Progenitor cell of endocrine pancreas (in vitro differentiated cells): ENCODE measurements at regions not wholly inside any gene's neighbourhood (a gene's known extent, or its start where the extent isn't known, plus 50 kb on each side); places are given as distances from the start of the nearest gene placed in this dataset.

Experiments used
- DNase-seq: peaks from one replicate; pipeline ENCODE4 v3.0.0; 2021; ENCODE audit warnings: low spot score; ENCODE audit not compliant: unreplicated experiment
- H3K27ac Mint-ChIP-seq: 2 replicates; pipeline ENCODE4 v1.8.0; 2021; ENCODE audit warnings: mild to moderate bottlenecking, moderate library complexity, mixed read lengths
- H3K27me3 Mint-ChIP-seq: 2 replicates; pipeline ENCODE4 v1.8.0; 2021; ENCODE audit warnings: mixed read lengths
- H3K36me3 Mint-ChIP-seq: 2 replicates; pipeline ENCODE4 v1.8.0; 2022; ENCODE audit warnings: mixed read lengths; ENCODE audit not compliant: insufficient read depth
- H3K4me1 Mint-ChIP-seq: 2 replicates; pipeline ENCODE4 v1.8.0; 2021; ENCODE audit warnings: low read depth, mixed read lengths
- H3K4me3 Mint-ChIP-seq: 2 replicates; pipeline ENCODE4 v1.8.0; 2021; ENCODE audit warnings: low read depth, mild to moderate bottlenecking, moderate library complexity, mixed read lengths
- H3K9me3 Mint-ChIP-seq: 2 replicates; pipeline ENCODE4 v1.8.0; 2021; ENCODE audit warnings: low read depth, mixed read lengths
- TF ChIP-seq, protein P1 (sequence below): fragments of 200-600 bp; sonication (generic); IDR thresholded peaks from one replicate; pipeline ENCODE4 v1.5.0; 2021; ENCODE audit warnings: antibody characterized with exemption, mild to moderate bottlenecking; ENCODE audit not compliant: unreplicated experiment

DNA sequence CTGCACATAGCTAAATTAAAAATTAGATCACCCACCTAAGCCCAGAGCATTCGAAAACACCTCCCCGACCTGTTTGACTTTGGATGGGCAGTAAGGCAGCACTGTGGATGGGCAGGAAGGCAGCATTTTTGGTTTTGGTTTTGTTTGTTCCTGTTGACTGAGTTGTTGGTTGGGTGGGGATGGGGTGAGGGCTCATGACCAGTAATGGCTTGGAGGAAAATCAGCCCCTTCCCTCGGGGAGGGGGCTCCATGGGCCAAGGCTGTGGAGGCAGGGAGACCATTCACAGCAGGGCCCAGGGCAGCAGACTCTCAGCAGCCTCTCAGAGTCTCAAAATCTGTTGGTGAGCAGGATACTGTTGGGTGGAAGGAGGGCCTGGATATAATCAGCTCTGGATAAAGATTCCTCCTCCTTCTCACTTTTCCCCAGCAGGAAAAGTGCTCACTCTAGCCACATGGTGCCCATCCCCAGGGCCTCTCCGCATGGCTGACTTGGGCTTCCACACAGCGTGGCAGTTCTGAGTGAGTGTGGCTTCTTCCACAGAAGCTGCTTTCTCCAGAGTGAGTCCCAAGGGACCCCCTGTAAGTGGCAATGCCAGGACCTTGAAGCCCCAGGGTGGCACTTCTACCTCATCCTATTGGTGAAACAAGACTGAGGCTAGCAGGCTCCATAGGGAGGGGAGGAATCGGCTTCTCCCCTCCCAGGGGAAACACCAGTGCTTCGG lies 1491.2 kb downstream of the BRD1 start:
- no peaks in the 10 kb centered on the region for H3K36me3 Mint-ChIP-seq
- no peaks in the 10 kb centered on the region for H3K4me1 Mint-ChIP-seq
- no peak overlapping the region for H3K4me3 Mint-ChIP-seq
- H3K9me3 Mint-ChIP-seq = no peaks in the 10 kb centered on the region
- H3K27ac Mint-ChIP-seq = no peak overlapping the region
- DNase-seq = no peak
- TF ChIP-seq, protein P1, sequence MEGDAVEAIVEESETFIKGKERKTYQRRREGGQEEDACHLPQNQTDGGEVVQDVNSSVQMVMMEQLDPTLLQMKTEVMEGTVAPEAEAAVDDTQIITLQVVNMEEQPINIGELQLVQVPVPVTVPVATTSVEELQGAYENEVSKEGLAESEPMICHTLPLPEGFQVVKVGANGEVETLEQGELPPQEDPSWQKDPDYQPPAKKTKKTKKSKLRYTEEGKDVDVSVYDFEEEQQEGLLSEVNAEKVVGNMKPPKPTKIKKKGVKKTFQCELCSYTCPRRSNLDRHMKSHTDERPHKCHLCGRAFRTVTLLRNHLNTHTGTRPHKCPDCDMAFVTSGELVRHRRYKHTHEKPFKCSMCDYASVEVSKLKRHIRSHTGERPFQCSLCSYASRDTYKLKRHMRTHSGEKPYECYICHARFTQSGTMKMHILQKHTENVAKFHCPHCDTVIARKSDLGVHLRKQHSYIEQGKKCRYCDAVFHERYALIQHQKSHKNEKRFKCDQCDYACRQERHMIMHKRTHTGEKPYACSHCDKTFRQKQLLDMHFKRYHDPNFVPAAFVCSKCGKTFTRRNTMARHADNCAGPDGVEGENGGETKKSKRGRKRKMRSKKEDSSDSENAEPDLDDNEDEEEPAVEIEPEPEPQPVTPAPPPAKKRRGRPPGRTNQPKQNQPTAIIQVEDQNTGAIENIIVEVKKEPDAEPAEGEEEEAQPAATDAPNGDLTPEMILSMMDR = no peak
- H3K27me3 Mint-ChIP-seq = peaks cover 74% of the 10 kb centered on the region

DNA sequence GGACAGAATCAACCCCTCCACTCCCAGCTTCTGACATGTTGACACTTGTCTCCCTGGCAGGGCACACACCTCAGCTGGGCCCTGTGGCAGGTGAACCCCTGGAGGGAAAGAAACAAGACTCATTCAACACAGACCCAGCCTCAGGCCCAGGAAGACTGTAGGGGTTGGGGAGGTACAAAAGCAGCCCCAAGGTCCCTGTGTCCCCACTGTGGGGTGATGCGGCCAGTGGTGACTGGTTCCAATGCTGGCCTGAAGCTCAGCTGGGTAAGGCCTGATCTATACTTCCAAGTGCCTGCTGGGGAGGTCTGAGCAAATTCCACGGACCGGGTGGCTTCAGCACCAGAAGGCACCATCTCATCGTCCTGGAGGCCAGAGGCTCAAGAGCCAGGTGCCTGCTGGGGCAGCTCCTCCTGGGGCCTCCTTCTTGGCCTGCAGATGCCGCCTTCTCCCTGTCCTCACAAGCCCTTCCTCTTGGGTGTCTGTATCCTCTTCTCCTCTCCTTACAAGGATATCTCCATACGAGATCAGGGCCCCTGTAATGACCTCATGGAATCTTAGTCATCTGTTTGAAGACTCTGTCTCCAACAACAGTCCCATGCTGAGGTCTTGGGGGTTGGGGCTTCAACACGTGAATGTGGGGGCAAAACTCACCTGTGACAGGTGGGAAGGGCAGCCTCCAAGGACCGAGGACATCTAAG lies 1492.1 kb downstream of the BRD1 start:
- H3K4me3 Mint-ChIP-seq = no peak overlapping the region
- H3K27me3 Mint-ChIP-seq = peaks cover 73% of the 10 kb centered on the region
- H3K36me3 Mint-ChIP-seq = no peaks in the 10 kb centered on the region
- H3K9me3 Mint-ChIP-seq = no peaks in the 10 kb centered on the region
- TF ChIP-seq, protein P1 = no peak
- no peak for DNase-seq
- H3K27ac Mint-ChIP-seq = no peak overlapping the region
- no peaks in the 10 kb centered on the region for H3K4me1 Mint-ChIP-seq

DNA sequence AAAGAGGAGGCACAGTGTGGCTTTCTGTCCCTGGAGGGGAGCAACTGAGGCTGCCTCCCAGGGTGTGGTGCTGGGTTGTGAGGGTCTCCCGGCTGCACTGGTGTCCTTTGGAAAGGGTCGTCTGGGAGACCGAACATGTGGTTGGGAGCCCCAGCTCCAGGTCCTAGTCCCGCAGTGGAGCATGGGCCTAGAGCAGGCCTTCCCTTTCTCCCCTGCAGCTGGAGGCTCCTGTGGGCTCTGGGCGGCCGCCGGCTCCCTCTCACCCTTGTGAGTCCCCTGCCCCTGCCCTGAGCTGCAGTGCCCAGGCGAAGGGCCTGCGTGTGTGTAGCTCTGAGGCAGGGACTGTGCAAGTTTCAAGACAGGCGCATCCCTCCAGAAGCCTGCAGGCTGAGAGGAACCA lies 1492.7 kb downstream of the BRD1 start:
- H3K4me3 Mint-ChIP-seq = no peak overlapping the region
- no peaks in the 10 kb centered on the region for H3K36me3 Mint-ChIP-seq
- DNase-seq = no peak
- TF ChIP-seq, protein P1 = no peak
- H3K4me1 Mint-ChIP-seq = no peaks in the 10 kb centered on the region
- peaks cover 70% of the 10 kb centered on the region for H3K27me3 Mint-ChIP-seq
- H3K27ac Mint-ChIP-seq = no peak overlapping the region
- H3K9me3 Mint-ChIP-seq = no peaks in the 10 kb centered on the region

DNA sequence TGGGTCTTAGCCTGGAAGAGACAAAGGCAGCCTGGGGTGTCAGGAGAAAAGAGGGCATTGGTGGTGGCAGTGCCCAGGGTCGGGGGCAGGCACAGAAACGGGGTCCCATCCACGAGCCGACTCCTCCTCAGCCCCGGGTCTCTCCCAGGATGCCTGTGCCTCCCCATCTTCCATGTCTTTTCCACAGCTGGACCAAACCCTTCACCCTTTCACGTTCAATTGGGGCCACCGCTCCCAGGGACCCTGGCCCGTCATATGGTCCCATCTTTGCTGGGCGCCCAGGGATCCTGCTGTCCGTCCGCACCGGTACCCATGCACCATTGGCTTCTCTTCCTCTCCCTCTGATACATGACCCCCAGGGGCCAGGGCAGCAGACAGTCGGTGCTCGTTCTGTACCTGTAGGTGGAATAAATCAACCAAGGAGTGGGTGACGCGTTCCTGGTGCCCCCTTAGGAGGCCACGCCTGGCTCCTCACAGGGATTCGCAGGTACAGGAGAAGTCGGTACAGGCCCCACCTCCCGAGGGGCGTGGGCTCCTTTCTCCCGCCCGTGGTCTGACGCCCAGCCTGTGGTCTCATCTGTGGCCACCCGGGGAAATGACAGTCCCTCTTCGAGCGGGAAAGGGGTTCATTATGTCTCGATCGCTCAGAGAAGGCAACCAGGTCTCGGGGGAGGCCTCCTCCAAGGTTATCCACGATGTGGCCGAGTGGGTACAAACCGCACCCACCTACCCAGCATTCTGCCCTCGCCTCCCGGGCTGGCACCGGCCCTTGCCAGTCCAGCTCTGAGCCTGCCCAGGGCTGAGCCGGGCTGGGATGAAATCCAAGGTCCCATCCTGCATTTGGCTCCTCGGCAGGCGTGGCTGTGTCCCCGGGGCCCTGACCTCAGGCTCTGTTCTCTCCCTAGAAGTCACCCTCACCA lies 1493.6 kb downstream of the BRD1 start:
- no peak overlapping the region for H3K27ac Mint-ChIP-seq
- H3K9me3 Mint-ChIP-seq = peaks cover 7% of the 10 kb centered on the region
- DNase-seq = no peak
- no peaks in the 10 kb centered on the region for H3K36me3 Mint-ChIP-seq
- peaks cover 70% of the 10 kb centered on the region for H3K27me3 Mint-ChIP-seq
- no peak overlapping the region for H3K4me3 Mint-ChIP-seq
- H3K4me1 Mint-ChIP-seq = no peaks in the 10 kb centered on the region
- TF ChIP-seq, protein P1 = no peak

DNA sequence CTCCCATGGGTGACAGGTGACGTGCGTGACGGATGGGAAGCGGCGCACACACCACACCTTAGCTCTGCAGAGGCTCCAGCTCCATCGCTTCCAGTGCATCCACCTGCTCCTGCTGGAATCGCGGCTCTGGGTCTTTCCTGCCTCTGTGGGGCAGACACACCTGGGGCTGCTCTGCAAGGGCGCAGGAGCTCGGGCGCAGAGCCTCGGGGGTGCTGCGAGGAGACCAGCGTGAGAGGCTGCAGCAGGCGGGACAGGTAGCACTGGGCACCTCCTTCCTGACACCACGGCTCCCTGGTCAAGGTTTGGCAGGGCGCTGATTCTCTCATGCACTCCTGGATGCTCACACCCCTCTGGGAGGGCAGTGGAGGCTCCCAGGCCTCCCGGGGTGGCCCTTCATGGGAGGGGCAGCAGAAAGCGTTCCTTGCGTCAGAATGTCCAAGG lies 1494.3 kb downstream of the BRD1 start:
- H3K9me3 Mint-ChIP-seq = peaks cover 7% of the 10 kb centered on the region
- no peak for DNase-seq
- peaks cover 73% of the 10 kb centered on the region for H3K27me3 Mint-ChIP-seq
- H3K27ac Mint-ChIP-seq = no peak overlapping the region
- TF ChIP-seq, protein P1 = no peak
- H3K4me1 Mint-ChIP-seq = no peaks in the 10 kb centered on the region
- H3K36me3 Mint-ChIP-seq = no peaks in the 10 kb centered on the region
- H3K4me3 Mint-ChIP-seq = no peak overlapping the region
